Testis (tissue), 2 donors: ENCODE measurements at regions not wholly inside any gene's neighbourhood (a gene's known extent, or its start where the extent isn't known, plus 50 kb on each side); places are given as distances from the start of the nearest gene placed in this dataset.

ENCODE experiments used
- POLR2A ChIP-seq: fragments of 450-650 bp; IDR thresholded peaks from one replicate; pipeline ENCODE4 v1.6.1; 2017; ENCODE audit warnings: antibody characterized with exemption, mild to moderate bottlenecking, moderate library complexity
- TF ChIP-seq, protein P1 (sequence below), 3 experiments: fragments of 450-650 bp in 2 of 3; fragments of 200-600 bp in 1 of 3; sonication (generic) in 1 of 3; IDR thresholded peaks; one replicate each; pipeline ENCODE4 v1.5.1; 2016 to 2019; ENCODE audit warnings: antibody characterized with exemption in 3 of 3, mild to moderate bottlenecking in 2 of 3, moderate library complexity in 1 of 3

DNA sequence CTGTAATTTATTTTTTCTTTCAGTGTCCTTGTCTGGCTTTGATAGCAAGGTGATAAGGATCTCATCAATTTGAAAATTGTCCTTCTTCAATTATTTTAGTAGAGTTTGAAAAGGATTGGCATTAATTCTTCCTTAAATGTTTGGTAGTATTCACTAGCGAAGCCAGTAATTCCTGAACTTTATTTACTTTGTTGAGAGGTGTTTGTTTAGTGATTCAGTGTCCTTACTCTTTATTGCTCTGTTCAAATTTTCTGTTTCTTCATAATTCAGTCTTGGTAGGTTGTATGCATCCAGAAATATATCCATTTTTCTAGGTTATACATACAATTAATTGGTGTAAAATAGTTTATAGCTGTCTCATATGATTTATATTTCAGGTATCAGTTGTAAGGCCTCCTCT, 676.7 kb upstream of the POU3F3 start:
- TF ChIP-seq, protein P1, sequence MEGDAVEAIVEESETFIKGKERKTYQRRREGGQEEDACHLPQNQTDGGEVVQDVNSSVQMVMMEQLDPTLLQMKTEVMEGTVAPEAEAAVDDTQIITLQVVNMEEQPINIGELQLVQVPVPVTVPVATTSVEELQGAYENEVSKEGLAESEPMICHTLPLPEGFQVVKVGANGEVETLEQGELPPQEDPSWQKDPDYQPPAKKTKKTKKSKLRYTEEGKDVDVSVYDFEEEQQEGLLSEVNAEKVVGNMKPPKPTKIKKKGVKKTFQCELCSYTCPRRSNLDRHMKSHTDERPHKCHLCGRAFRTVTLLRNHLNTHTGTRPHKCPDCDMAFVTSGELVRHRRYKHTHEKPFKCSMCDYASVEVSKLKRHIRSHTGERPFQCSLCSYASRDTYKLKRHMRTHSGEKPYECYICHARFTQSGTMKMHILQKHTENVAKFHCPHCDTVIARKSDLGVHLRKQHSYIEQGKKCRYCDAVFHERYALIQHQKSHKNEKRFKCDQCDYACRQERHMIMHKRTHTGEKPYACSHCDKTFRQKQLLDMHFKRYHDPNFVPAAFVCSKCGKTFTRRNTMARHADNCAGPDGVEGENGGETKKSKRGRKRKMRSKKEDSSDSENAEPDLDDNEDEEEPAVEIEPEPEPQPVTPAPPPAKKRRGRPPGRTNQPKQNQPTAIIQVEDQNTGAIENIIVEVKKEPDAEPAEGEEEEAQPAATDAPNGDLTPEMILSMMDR (IDR thresholded peaks at IDR 0.05): no peak
- no peak for TF ChIP-seq POLR2A
